HepG2 (cell line): ENCODE measurements at regions not wholly inside any gene's neighbourhood (a gene's known extent, or its start where the extent isn't known, plus 50 kb on each side); places are given as distances from the start of the nearest gene placed in this dataset.

ENCODE experiments used
- ATAC-seq: fragments of 200-7000 bp; cut with Tn5 transposase; 3 replicates; pipeline ENCODE4 v1.9.1; 2020; ENCODE audit warnings: mild to moderate bottlenecking, moderate library complexity
- BruUV-seq: library from RNA; stranded (reverse); fragments of 400-500 nt; replicated peaks from 2 replicates; lab custom pipeline; 2021; lab: Mats Ljungman, UMichigan
- CTCF ChIA-PET: fragments of 300-600 bp; formaldehyde crosslinking; extraction: SDS; loops from one replicate; lab custom pipeline; 2021; ENCODE audit warnings: low total read pairs, inconsistent platforms, low intra/inter-chr PET ratio; lab: Yijun Ruan, JAX
- POLR2A ChIA-PET: fragments of 350-600 bp; sonication (Branson Sonifier 250); formaldehyde crosslinking; loops from one replicate; lab custom pipeline; 2020; ENCODE audit warnings: antibody characterized with exemption, inconsistent platforms; lab: Yijun Ruan, JAX
- DNase-seq: peaks from one replicate; pipeline ENCODE4 v3.0.0-alpha.2; 2015; ENCODE audit warnings: low spot score
- FAIRE-seq: peaks from 3 replicates; lab custom pipeline; 2011; peaks lifted over from hg19 to GRCh38; lab: Jason Lieb, UNC
- H2AFZ ChIP-seq: one replicate; pipeline ENCODE4 v1.6.1; 2011; ENCODE audit warnings: low read length, inconsistent platforms
- H3K27ac ChIP-seq: fragments of 300-600 bp; 3 replicates; pipeline ENCODE4 v1.8.0; 2011; ENCODE audit warnings: mixed run types, mild to moderate bottlenecking, mixed read lengths, low read length, inconsistent platforms; ENCODE audit not compliant: insufficient read depth; ENCODE audit errors: extremely low read length
- H3K27me3 ChIP-seq, 2 experiments: fragments of 200-600 bp in 1 of 2; 2 replicates in 1 of 2; 3 replicates in 1 of 2; pipeline versions ENCODE4 v1.6.0 to v1.8.0; 2011; ENCODE audit warnings: low read length in 2 of 2, mild to moderate bottlenecking in 2 of 2, moderate library complexity in 2 of 2, inconsistent platforms in 1 of 2; ENCODE audit not compliant: insufficient read depth in 2 of 2, control insufficient read depth in 1 of 2
- H3K36me3 ChIP-seq, 2 experiments: fragments of 200-600 bp in 1 of 2; replicated peaks in 1 of 2; 2 replicates in 1 of 2; 3 replicates in 1 of 2; pipeline versions ENCODE4 v1.5.1 to v1.8.0; 2011; ENCODE audit warnings: low read length in 2 of 2, inconsistent platforms in 1 of 2; ENCODE audit not compliant: insufficient read depth in 2 of 2, control insufficient read depth in 1 of 2
- H3K4me1 ChIP-seq: 2 replicates; pipeline ENCODE4 v1.5.1; 2012; ENCODE audit warnings: low read length, inconsistent platforms; ENCODE audit not compliant: insufficient read depth
- H3K4me2 ChIP-seq: 2 replicates; pipeline ENCODE4 v1.6.0; 2011; ENCODE audit warnings: low read depth, low read length, inconsistent platforms
- H3K4me3 ChIP-seq, 3 experiments: fragments of 200-600 bp in 1 of 3; sonication (generic), shearing (Covaris generic) in 1 of 3; replicated peaks in 1 of 3; 2 replicates each; pipeline ENCODE4 v1.5.1; 2011 to 2016; ENCODE audit warnings: low read length in 3 of 3, inconsistent platforms in 2 of 3, low read depth in 2 of 3, mild to moderate bottlenecking in 2 of 3, control low read depth in 1 of 3, mixed read lengths in 1 of 3; ENCODE audit not compliant: insufficient read depth in 1 of 3
- H3K79me2 ChIP-seq: one replicate; pipeline ENCODE4 v1.6.1; 2011; ENCODE audit warnings: low read length, inconsistent platforms; ENCODE audit not compliant: insufficient read depth
- H3K9ac ChIP-seq: 2 replicates; pipeline ENCODE4 v1.6.0; 2011; ENCODE audit warnings: mild to moderate bottlenecking, low read depth, low read length, inconsistent platforms; ENCODE audit not compliant: insufficient read depth
- H3K9me3 ChIP-seq: 2 replicates; pipeline ENCODE4 v1.5.1; 2012; ENCODE audit warnings: mild to moderate bottlenecking, low read length
- H4K20me1 ChIP-seq: 2 replicates; pipeline ENCODE4 v1.6.0; 2011; ENCODE audit warnings: inconsistent platforms, mild to moderate bottlenecking, low read length, moderate library complexity; ENCODE audit not compliant: insufficient read depth
- ADNP ChIP-seq: sonication (generic); formaldehyde crosslinking; IDR thresholded peaks from 2 replicates; pipeline ENCODE4 v1.4.0; 2020; ENCODE audit warnings: missing genetic modification reagents
- ISX ChIP-seq: sonication (generic); formaldehyde crosslinking; conservative IDR thresholded peaks from 2 replicates; pipeline ENCODE4 v1.5.0; 2020; ENCODE audit warnings: missing genetic modification reagents
- MAFF ChIP-seq: IDR thresholded peaks from 2 replicates; pipeline ENCODE4 v1.6.1; 2011; ENCODE audit warnings: low read depth, low read length, improper control_type of control experiment
- NFYC ChIP-seq: IDR thresholded peaks from 2 replicates; pipeline ENCODE4 v1.6.1; 2016; ENCODE audit warnings: missing genetic modification reagents, missing compliant biosample characterization
- SOX5 ChIP-seq: IDR thresholded peaks from 2 replicates; pipeline ENCODE4 v1.6.1; 2016; ENCODE audit warnings: borderline replicate concordance
- ZFP41 ChIP-seq: sonication (generic); formaldehyde crosslinking; IDR thresholded peaks from 2 replicates; pipeline ENCODE4 v1.4.0; 2020; ENCODE audit warnings: mild to moderate bottlenecking, missing genetic modification reagents, borderline replicate concordance
- ZNF232 ChIP-seq: sonication (generic); formaldehyde crosslinking; IDR thresholded peaks from 2 replicates; pipeline ENCODE4 v1.4.0; 2020; ENCODE audit warnings: missing genetic modification reagents, borderline replicate concordance
- WGBS: methylation state at CpG from one replicate; pipeline ENCODE4 v1.1.6; 2017; ENCODE audit warnings: low lambda C conversion rate; 5-methylcytosine and 5-hydroxymethylcytosine counted together
- in situ Hi-C: cut with HindIII; loops from 2 replicates; pipeline ENCODE4 v1.10.0; 2017; ENCODE audit warnings: low pct_unique_long_range_greater_than_20kb; ENCODE audit not compliant: extremely low pct_ligation_motif_present
- intact Hi-C: fragments of 100-400 bp; cut with micrococcal nuclease; formaldehyde crosslinking; loops from one replicate; pipeline ENCODE4 v1.10.0; 2022; ENCODE audit not compliant: unreplicated experiment
- TF ChIP-seq, protein P1 (sequence below): sonication (generic); formaldehyde crosslinking; IDR thresholded peaks from 2 replicates; pipeline ENCODE4 v1.4.0; 2020; ENCODE audit warnings: mild to moderate bottlenecking, low read depth, missing genetic modification reagents
- TF ChIP-seq, protein P2 (sequence below): sonication (generic); formaldehyde crosslinking; IDR thresholded peaks from 2 replicates; pipeline ENCODE4 v1.9.0; 2022; ENCODE audit warnings: low read depth, missing genetic modification reagents
- TF ChIP-seq, protein P3 (sequence below): sonication (generic); formaldehyde crosslinking; IDR thresholded peaks from 2 replicates; pipeline ENCODE4 v1.5.1; 2020; ENCODE audit warnings: missing genetic modification reagents, mild to moderate bottlenecking, borderline replicate concordance

DNA sequence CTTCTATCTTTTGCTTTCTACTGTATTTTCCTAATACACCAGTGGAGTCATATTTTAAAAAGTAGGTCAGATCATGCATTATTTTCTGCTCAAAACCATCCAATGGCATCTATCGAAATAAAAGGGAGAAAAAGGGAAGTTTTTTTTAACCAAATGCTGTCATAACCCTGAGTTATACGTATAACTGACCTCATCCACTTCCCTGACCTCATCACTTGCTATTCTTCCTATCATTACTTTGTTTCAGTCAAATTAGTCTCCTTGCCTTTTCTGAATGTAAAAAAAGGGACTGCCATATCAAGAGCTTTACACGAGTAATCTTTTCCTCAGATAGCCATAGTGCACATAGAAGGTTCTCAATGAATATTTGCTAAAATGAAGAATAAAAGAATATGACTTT, 1383.6 kb downstream of the ZPLD1 start:
- intact Hi-C loops (no loop called here), in situ Hi-C loops (no loop called here)
- Histone ChIP-seq H3K4me2 (no peak overlapping the region), H3K79me2 (no peaks in the 10 kb centered on the region), H2AFZ (no peak overlapping the region), H3K27ac (no peak overlapping the region), H3K9me3 (no peaks in the 10 kb centered on the region), H3K36me3 (no peaks in the 10 kb centered on the region), H3K4me1 (no peaks in the 10 kb centered on the region), H3K9ac (no peak overlapping the region), H4K20me1 (no peaks in the 10 kb centered on the region), H3K4me3 (no peak overlapping the region), H3K27me3 (no peaks in the 10 kb centered on the region)
- under 1% methylated on average over 3 of the region's 3 CpGs for WGBS
- CTCF ChIA-PET = no interaction called here
- no TSS peak for BruUV-seq
- no peak for TF ChIP-seq SOX5 (CRISPR knock-in tag)
- no peak for TF ChIP-seq ZFP41
- TF ChIP-seq NFYC (CRISPR knock-in tag) = no peak
- no peak for TF ChIP-seq MAFF
- TF ChIP-seq, protein P1, sequence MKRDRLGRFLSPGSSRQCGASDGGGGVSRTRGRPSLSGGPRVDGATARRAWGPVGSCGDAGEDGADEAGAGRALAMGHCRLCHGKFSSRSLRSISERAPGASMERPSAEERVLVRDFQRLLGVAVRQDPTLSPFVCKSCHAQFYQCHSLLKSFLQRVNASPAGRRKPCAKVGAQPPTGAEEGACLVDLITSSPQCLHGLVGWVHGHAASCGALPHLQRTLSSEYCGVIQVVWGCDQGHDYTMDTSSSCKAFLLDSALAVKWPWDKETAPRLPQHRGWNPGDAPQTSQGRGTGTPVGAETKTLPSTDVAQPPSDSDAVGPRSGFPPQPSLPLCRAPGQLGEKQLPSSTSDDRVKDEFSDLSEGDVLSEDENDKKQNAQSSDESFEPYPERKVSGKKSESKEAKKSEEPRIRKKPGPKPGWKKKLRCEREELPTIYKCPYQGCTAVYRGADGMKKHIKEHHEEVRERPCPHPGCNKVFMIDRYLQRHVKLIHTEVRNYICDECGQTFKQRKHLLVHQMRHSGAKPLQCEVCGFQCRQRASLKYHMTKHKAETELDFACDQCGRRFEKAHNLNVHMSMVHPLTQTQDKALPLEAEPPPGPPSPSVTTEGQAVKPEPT = no peak
- no peak for TF ChIP-seq ADNP (CRISPR knock-in tag)
- no peak for TF ChIP-seq ZNF232 (CRISPR knock-in tag)
- TF ChIP-seq ISX = no peak
- TF ChIP-seq, protein P2, sequence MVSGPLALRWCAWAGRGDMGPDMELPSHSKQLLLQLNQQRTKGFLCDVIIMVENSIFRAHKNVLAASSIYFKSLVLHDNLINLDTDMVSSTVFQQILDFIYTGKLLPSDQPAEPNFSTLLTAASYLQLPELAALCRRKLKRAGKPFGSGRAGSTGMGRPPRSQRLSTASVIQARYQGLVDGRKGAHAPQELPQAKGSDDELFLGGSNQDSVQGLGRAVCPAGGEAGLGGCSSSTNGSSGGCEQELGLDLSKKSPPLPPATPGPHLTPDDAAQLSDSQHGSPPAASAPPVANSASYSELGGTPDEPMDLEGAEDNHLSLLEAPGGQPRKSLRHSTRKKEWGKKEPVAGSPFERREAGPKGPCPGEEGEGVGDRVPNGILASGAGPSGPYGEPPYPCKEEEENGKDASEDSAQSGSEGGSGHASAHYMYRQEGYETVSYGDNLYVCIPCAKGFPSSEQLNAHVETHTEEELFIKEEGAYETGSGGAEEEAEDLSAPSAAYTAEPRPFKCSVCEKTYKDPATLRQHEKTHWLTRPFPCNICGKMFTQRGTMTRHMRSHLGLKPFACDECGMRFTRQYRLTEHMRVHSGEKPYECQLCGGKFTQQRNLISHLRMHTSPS (CRISPR knock-in tag) = no peak
- TF ChIP-seq, protein P3, sequence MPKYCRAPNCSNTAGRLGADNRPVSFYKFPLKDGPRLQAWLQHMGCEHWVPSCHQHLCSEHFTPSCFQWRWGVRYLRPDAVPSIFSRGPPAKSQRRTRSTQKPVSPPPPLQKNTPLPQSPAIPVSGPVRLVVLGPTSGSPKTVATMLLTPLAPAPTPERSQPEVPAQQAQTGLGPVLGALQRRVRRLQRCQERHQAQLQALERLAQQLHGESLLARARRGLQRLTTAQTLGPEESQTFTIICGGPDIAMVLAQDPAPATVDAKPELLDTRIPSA (CRISPR knock-in tag) = no peak
- no peak for FAIRE-seq
- no peak for ATAC-seq
- no peak for DNase-seq
- POLR2A ChIA-PET = no interaction called here
